Endothelial cell of umbilical vein (primary cell): ENCODE measurements at regions not wholly inside any gene's neighbourhood (a gene's known extent, or its start where the extent isn't known, plus 50 kb on each side); places are given as distances from the start of the nearest gene placed in this dataset.

Source experiments
- BruUV-seq: library from RNA; stranded (reverse); fragments of 400-500 nt; replicated peaks from 2 replicates; lab custom pipeline; 2021; lab: Mats Ljungman, UMichigan
- CTCF ChIA-PET: fragments of 300-600, 350-600 bp; sonication (Branson Sonifier 250); formaldehyde crosslinking; loops from one replicate; lab custom pipeline; 2021; ENCODE audit warnings: antibody characterized with exemption, inconsistent platforms; lab: Charles Lee
- POLR2A ChIA-PET: fragments of 300-600, 350-600 bp; sonication (Branson Sonifier 250); formaldehyde crosslinking; loops from one replicate; lab custom pipeline; 2021; ENCODE audit warnings: antibody characterized with exemption, inconsistent platforms; lab: Charles Lee
- DNase-seq: peaks from one replicate; pipeline ENCODE4 v3.0.0-alpha.2; 2011; ENCODE audit warnings: low read depth, low spot score
- FAIRE-seq: peaks from 2 replicates; lab custom pipeline; 2011; peaks lifted over from hg19 to GRCh38; lab: Jason Lieb, UNC
- H2AFZ ChIP-seq: 2 replicates; pipeline ENCODE4 v1.6.0; 2012; ENCODE audit warnings: low read depth, low read length, control low read depth, inconsistent platforms
- H3K27ac ChIP-seq: 2 replicates; pipeline ENCODE4 v1.5.1; 2011; ENCODE audit warnings: low read depth, mild to moderate bottlenecking, control low read depth, low read length, moderate library complexity; ENCODE audit not compliant: insufficient read depth
- H3K27me3 ChIP-seq, 2 experiments: 2 replicates each; pipeline versions ENCODE4 v1.6.0 to v1.6.1; 2011; ENCODE audit warnings: low read length in 2 of 2, mixed read lengths in 1 of 2; ENCODE audit not compliant: control insufficient read depth in 2 of 2, insufficient read depth in 2 of 2
- H3K36me3 ChIP-seq, 2 experiments: 2 replicates in 1 of 2; 3 replicates in 1 of 2; pipeline ENCODE4 v1.5.1; 2011; ENCODE audit warnings: low read length in 2 of 2, mild to moderate bottlenecking in 1 of 2, moderate library complexity in 1 of 2; ENCODE audit not compliant: control insufficient read depth in 2 of 2, insufficient read depth in 2 of 2; ENCODE audit errors: extremely low read depth in 1 of 2
- H3K4me1 ChIP-seq: 3 replicates; pipeline ENCODE4 v1.5.1; 2011; ENCODE audit warnings: mild to moderate bottlenecking, low read length; ENCODE audit not compliant: control insufficient read depth, insufficient read depth; ENCODE audit errors: extremely low read depth
- H3K4me2 ChIP-seq: 2 replicates; pipeline ENCODE4 v1.6.1; 2011; ENCODE audit warnings: low read length, control low read depth, mixed read lengths; ENCODE audit not compliant: insufficient read depth
- H3K4me3 ChIP-seq, 3 experiments: fragments of 200-600 bp in 1 of 3; sonication (generic), shearing (Covaris generic) in 1 of 3; replicated peaks in 1 of 3; 2 replicates each; pipeline ENCODE4 v1.5.1; 2011 to 2016; ENCODE audit warnings: control low read depth in 3 of 3, low read length in 3 of 3, mild to moderate bottlenecking in 2 of 3, inconsistent platforms in 1 of 3, low read depth in 1 of 3, moderate library complexity in 1 of 3; ENCODE audit not compliant: insufficient read depth in 1 of 3
- H3K79me2 ChIP-seq: 2 replicates; pipeline ENCODE4 v1.6.0; 2012; ENCODE audit warnings: low read length, inconsistent platforms; ENCODE audit not compliant: control insufficient read depth, insufficient read depth
- H3K9ac ChIP-seq: replicated peaks from 2 replicates; pipeline ENCODE3; 2011; ENCODE audit warnings: low read length, control low read depth; ENCODE audit not compliant: insufficient read depth; ENCODE audit errors: extremely low read depth
- H3K9me1 ChIP-seq: replicated peaks from 3 replicates; pipeline ENCODE4 v1.6.0; 2011; ENCODE audit warnings: mild to moderate bottlenecking, low read length; ENCODE audit not compliant: control insufficient read depth, insufficient read depth; ENCODE audit errors: extremely low read depth
- H3K9me3 ChIP-seq: replicated peaks from 2 replicates; pipeline ENCODE4 v1.5.1; 2012; ENCODE audit warnings: low read length, inconsistent platforms; ENCODE audit not compliant: control insufficient read depth, insufficient read depth
- H4K20me1 ChIP-seq: replicated peaks from 2 replicates; pipeline ENCODE3; 2011; ENCODE audit warnings: mild to moderate bottlenecking, low read length; ENCODE audit not compliant: control insufficient read depth, insufficient read depth; ENCODE audit errors: extremely low read depth
- CTCF ChIP-seq, 2 donors: IDR thresholded peaks; 1 replicate in 1 of 2; 2 replicates in 1 of 2; pipeline ENCODE4 v1.5.1; 2011; ENCODE audit warnings: low read length in 2 of 2, mild to moderate bottlenecking in 2 of 2, moderate library complexity in 2 of 2, control low read depth in 1 of 2, inconsistent platforms in 1 of 2, low read depth in 1 of 2; ENCODE audit not compliant: insufficient read depth in 1 of 2; ENCODE audit errors: extremely low read depth in 1 of 2
- EZH2 ChIP-seq: IDR thresholded peaks from 2 replicates; pipeline ENCODE4 v1.6.1; 2012; ENCODE audit warnings: borderline replicate concordance, low read depth, mild to moderate bottlenecking, moderate library complexity, low read length, inconsistent platforms; ENCODE audit not compliant: severe bottlenecking
- FOS ChIP-seq: IDR thresholded peaks from 2 replicates; pipeline ENCODE4 v1.6.1; 2011; ENCODE audit warnings: mild to moderate bottlenecking, low read length, moderate library complexity, borderline replicate concordance; ENCODE audit not compliant: insufficient read depth
- GATA2 ChIP-seq: IDR thresholded peaks from 2 replicates; pipeline ENCODE4 v1.7.0; 2011; ENCODE audit warnings: low read depth, mild to moderate bottlenecking, moderate library complexity, mixed read lengths, low read length; ENCODE audit not compliant: insufficient read length, insufficient read depth
- JUN ChIP-seq: IDR thresholded peaks from 2 replicates; pipeline ENCODE4 v1.6.1; 2011; ENCODE audit warnings: borderline replicate concordance, low read depth; ENCODE audit not compliant: insufficient read length, insufficient read depth
- MAX ChIP-seq: IDR thresholded peaks from 2 replicates; pipeline ENCODE4 v1.6.1; 2011; ENCODE audit not compliant: insufficient read depth, insufficient read length
- MYC ChIP-seq: IDR thresholded peaks from one replicate; pipeline ENCODE4 v1.6.1; 2011; ENCODE audit warnings: mild to moderate bottlenecking, low read depth, low read length
- POLR2A ChIP-seq: IDR thresholded peaks from 2 replicates; pipeline ENCODE4 v1.6.1; 2012; ENCODE audit warnings: low read depth, mild to moderate bottlenecking, control low read depth, low read length
- POLR2AphosphoS5 ChIP-seq: IDR thresholded peaks from 2 replicates; pipeline ENCODE4 v1.6.1; 2012; ENCODE audit warnings: low read depth, mild to moderate bottlenecking, control low read depth, low read length, moderate library complexity; ENCODE audit not compliant: insufficient read depth
- dilution Hi-C: fragments of 300-500 bp; cut with MboI; formaldehyde crosslinking; loops from one replicate; pipeline ENCODE4 v1.15.0; 2019; ENCODE audit warnings: low sequenced_read_pairs; ENCODE audit not compliant: extremely low pct_ligation_motif_present
- intact Hi-C: fragments of 100-400 bp; cut with micrococcal nuclease; formaldehyde crosslinking; loops from one replicate; pipeline ENCODE4 v1.10.0; 2022

- no peak overlapping the region for H3K9ac ChIP-seq
- no peak overlapping the region for H3K4me2 ChIP-seq
- H3K4me3 ChIP-seq, result no peak overlapping the region
- TF ChIP-seq POLR2A (no peak), JUN (no peak), GATA2 (no peak), EZH2 (no peak), MYC (no peak), FOS (no peak), CTCF (IDR thresholded peaks at IDR 0.05; ENCODE audit: extremely low read depth in 1 of 2, insufficient read depth in 1 of 2, low read depth in 1 of 2, low read length in 2 of 2) (no peak), MAX (no peak), POLR2AphosphoS5 (no peak)
- no peaks in the 10 kb centered on the region for H3K79me2 ChIP-seq
- no peaks in the 10 kb centered on the region for H3K4me1 ChIP-seq
- no peaks in the 10 kb centered on the region for H3K27me3 ChIP-seq
- no peaks in the 10 kb centered on the region for H3K9me3 ChIP-seq
- no peaks in the 10 kb centered on the region for H3K36me3 ChIP-seq
- no peak overlapping the region for H3K27ac ChIP-seq
- dilution Hi-C loops, result no loop called here
- H4K20me1 ChIP-seq, result no peaks in the 10 kb centered on the region
- ChIA-PET POLR2A (no interaction called here), CTCF (no interaction called here)
- DNase-seq (no peak), FAIRE-seq (no peak)
- intact Hi-C loops, result no loop called here
- no peaks in the 10 kb centered on the region for H3K9me1 ChIP-seq
- no TSS peak for BruUV-seq
- H2AFZ ChIP-seq, result no peak overlapping the region
Measured at GRCh38 chrX:33735182-33735581, 396.9 kb downstream of the FAM47A start.
